ENCODE measurements at regions not wholly inside any gene's neighbourhood (a gene's known extent, or its start where the extent isn't known, plus 50 kb on each side); places are given as distances from the start of the nearest gene placed in this dataset.

DNA sequence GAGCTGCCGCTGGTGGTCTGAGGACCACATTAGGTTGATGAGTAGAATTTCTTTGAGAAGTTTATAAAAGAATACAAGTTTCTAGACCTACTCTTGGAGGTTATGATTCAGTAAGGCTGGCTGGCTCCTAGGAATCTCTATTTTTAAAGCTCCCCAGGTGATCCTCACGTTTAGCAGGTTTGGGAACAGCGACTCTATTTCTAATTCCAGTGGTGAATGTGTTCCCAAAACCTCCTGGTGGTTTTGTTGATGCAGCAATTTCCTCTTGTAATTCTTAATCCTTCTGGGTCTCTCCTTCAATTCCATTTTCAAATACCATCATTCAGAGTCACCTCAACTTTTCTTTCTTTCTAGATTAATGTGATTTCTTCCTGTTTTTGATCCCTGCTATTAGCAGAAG, 215.9 kb upstream of the RFX3 start:
- H2BK15ac ChIP-seq (ENCODE audit: low read depth, low read length): no peak overlapping the region
- no peak overlapping the region for H3T11ph ChIP-seq (ENCODE audit: low read length)
- H3K9ac ChIP-seq (ENCODE audit: extremely low read depth, insufficient read length, low read length): no peak overlapping the region
- Mint-ChIP-seq H3K27me3 (ENCODE audit: low read depth) (no peaks in the 10 kb centered on the region), H3K36me3 (ENCODE audit: insufficient read depth in 1 of 3, low read depth in 3 of 3) (no peaks in the 10 kb centered on the region; a peak in 1 of 7 replicates), H3K27ac (peak overlapping the region in 1 of 3 experiments; percentile 23; a peak in 1 of 7 replicates), H3K4me1 (peaks cover 23 to 24% of the 10 kb centered on the region in 2 experiments), H3K9me3 (peaks cover 0 to 3% of the 10 kb centered on the region in 2 experiments; a peak in 1 of 5 replicates), H3K4me3 (no peak overlapping the region)
- no peak overlapping the region for H2BK5ac ChIP-seq (ENCODE audit: insufficient read length, low read length)
- no peaks in the 10 kb centered on the region for H4K20me1 ChIP-seq (ENCODE audit: control insufficient read depth, insufficient read depth, insufficient read length)
- TF ChIP-seq, protein P1, sequence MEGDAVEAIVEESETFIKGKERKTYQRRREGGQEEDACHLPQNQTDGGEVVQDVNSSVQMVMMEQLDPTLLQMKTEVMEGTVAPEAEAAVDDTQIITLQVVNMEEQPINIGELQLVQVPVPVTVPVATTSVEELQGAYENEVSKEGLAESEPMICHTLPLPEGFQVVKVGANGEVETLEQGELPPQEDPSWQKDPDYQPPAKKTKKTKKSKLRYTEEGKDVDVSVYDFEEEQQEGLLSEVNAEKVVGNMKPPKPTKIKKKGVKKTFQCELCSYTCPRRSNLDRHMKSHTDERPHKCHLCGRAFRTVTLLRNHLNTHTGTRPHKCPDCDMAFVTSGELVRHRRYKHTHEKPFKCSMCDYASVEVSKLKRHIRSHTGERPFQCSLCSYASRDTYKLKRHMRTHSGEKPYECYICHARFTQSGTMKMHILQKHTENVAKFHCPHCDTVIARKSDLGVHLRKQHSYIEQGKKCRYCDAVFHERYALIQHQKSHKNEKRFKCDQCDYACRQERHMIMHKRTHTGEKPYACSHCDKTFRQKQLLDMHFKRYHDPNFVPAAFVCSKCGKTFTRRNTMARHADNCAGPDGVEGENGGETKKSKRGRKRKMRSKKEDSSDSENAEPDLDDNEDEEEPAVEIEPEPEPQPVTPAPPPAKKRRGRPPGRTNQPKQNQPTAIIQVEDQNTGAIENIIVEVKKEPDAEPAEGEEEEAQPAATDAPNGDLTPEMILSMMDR (conservative IDR thresholded peaks at IDR 0.05): no peak
- H4K5ac ChIP-seq (ENCODE audit: insufficient read length, low read depth, low read length): no peak overlapping the region
- whole genome bisulfite sequencing (ENCODE audit: extremely low coverage, insufficient read length, low lambda C conversion rate): no CpG with 5 or more reads among the region's 3 CpGs
- no peaks in the 10 kb centered on the region for H3K79me2 ChIP-seq (ENCODE audit: insufficient read depth, low read length)
- no peak overlapping the region for H4K8ac ChIP-seq (replicated peaks; ENCODE audit: insufficient read length, low read depth, low read length)
- no peak overlapping the region for H3K56ac ChIP-seq (ENCODE audit: insufficient read length, low read depth, low read length)
- H3K9me3 ChIP-seq (ENCODE audit: control insufficient read depth, low read depth, low read length): no peaks in the 10 kb centered on the region
- no peak overlapping the region for H4K91ac ChIP-seq (ENCODE audit: insufficient read length, low read depth, low read length)
- H2AFZ ChIP-seq (ENCODE audit: low read length): peak overlapping the region; percentile 56
- no peak overlapping the region for H3K4me2 ChIP-seq (ENCODE audit: insufficient read depth, insufficient read length, low read length)
- H2BK12ac ChIP-seq (ENCODE audit: insufficient read length, low read depth, low read length): no peak overlapping the region
- no peak overlapping the region for H3K4ac ChIP-seq (ENCODE audit: low read depth, low read length)
- no peak overlapping the region for H2BK120ac ChIP-seq (ENCODE audit: low read depth, low read length, poor library complexity, severe bottlenecking)
- H2BK20ac ChIP-seq (ENCODE audit: low read depth, low read length, poor library complexity, severe bottlenecking): no peak overlapping the region
- no peak overlapping the region for H3K27ac ChIP-seq (ENCODE audit: insufficient read length, low read depth, low read length)
- H3K23ac ChIP-seq (ENCODE audit: insufficient read length, low read depth, low read length): no peak overlapping the region
- no peaks in the 10 kb centered on the region for H3K79me1 ChIP-seq (ENCODE audit: insufficient read depth, low read depth, low read length, poor library complexity, severe bottlenecking)
- H3K14ac ChIP-seq (ENCODE audit: insufficient read depth, low read length): no peak overlapping the region
- H3K18ac ChIP-seq (ENCODE audit: insufficient read length, low read depth, low read length): no peak overlapping the region
- no peaks in the 10 kb centered on the region for H3K23me2 ChIP-seq (ENCODE audit: insufficient read length, low read depth, low read length, poor library complexity, severe bottlenecking)
- no peak for DNase-seq
- H3K4me1 ChIP-seq (ENCODE audit: insufficient read depth, low read length): 0 out of 2 replicates have a peak, but pooled peaks cover 4% of the 10 kb centered on the region
- no peaks in the 10 kb centered on the region for H3K27me3 ChIP-seq (ENCODE audit: insufficient read depth, low read length)
- H2AK5ac ChIP-seq (ENCODE audit: insufficient read length, low read length): no peak overlapping the region

Data from H9 (cell line).